OCI-LY3 (cell line): ENCODE measurements at regions not wholly inside any gene's neighbourhood (a gene's known extent, or its start where the extent isn't known, plus 50 kb on each side); places are given as distances from the start of the nearest gene placed in this dataset.

ENCODE experiments used
- CTCF ChIP-seq: fragments of 200-600, 300-600 bp; sonication (generic); IDR thresholded peaks from 2 replicates; pipeline ENCODE4 v1.5.1; 2014; ENCODE audit warnings: antibody characterized with exemption, low read length, low read depth
- EZH2phosphoT487 ChIP-seq: fragments of 200-600 bp; shearing (Covaris generic); IDR thresholded peaks from 2 replicates; pipeline ENCODE4 v1.6.1; 2018; ENCODE audit warnings: antibody characterized with exemption, mixed run types, low read depth

GRCh38 chr9:89812556-89813181, 207.9 kb downstream of the GADD45G start:
- TF ChIP-seq CTCF (no peak), EZH2phosphoT487 (no peak)
